HEK293T (cell line): ENCODE measurements at regions not wholly inside any gene's neighbourhood (a gene's known extent, or its start where the extent isn't known, plus 50 kb on each side); places are given as distances from the start of the nearest gene placed in this dataset.

Source experiments
- BHLHE40 ChIP-seq: fragments of 450-650 bp; IDR thresholded peaks from 2 replicates; pipeline ENCODE4 v1.6.1; 2016; ENCODE audit warnings: mild to moderate bottlenecking, moderate library complexity, borderline replicate concordance
- ELF4 ChIP-seq: fragments of 450-650 bp; IDR thresholded peaks from 2 replicates; pipeline ENCODE4 v1.6.1; 2017; ENCODE audit warnings: antibody characterized with exemption

DNA sequence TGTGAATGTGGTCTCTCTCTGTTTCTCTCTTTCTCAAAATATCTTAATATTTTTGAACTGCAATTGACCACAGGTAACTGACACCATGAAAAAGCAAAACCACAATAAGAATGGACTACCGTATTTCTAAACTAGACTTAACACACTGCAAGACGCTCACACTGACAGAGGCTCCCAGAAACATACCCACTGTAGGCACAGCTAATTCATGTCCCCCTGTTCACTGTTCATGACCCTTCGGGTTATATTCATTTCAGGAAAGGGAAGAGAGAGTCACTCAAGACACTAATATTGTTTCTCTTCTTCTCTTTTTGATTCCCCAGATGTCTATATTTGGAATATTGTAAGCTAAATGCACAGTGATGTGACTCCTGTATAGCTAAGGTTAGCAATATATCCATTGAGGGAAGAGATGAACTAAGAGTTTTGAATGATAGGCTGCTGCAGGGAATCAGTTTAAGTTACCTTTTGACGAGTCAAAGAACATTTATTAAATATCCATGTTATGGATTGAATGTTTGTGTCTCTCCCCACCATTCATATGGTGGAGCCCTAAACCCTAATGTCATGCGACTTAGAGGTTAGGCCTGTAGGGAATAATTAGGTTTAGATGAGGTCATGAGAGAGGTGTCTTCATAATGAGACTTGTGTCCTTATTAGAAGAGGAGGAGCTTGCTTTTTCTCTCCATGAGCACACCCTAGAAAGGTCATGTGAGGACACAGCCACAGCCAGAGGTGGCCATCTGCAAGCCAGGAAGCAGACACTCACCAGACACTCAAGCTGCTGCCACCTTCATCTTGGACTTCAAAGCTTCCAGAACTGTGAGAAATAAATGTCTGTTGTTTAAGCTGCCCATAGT, 216.6 kb upstream of the GRM7 start:
- TF ChIP-seq ELF4 = no peak
- TF ChIP-seq BHLHE40 = no peak
